Loucy (cell line): ENCODE measurements at regions not wholly inside any gene's neighbourhood (a gene's known extent, or its start where the extent isn't known, plus 50 kb on each side); places are given as distances from the start of the nearest gene placed in this dataset.

Source experiments
- EZH2phosphoT487 ChIP-seq: fragments of 200-600 bp; IDR thresholded peaks from 2 replicates; pipeline ENCODE4 v1.6.1; 2018; ENCODE audit warnings: antibody characterized with exemption, mild to moderate bottlenecking, moderate library complexity, borderline replicate concordance
- TF ChIP-seq, protein P1 (sequence below): fragments of 200-600 bp; sonication (generic); conservative IDR thresholded peaks from 2 replicates; pipeline ENCODE4 v1.5.1; 2014; ENCODE audit warnings: mild to moderate bottlenecking, antibody characterized with exemption, low read length

DNA sequence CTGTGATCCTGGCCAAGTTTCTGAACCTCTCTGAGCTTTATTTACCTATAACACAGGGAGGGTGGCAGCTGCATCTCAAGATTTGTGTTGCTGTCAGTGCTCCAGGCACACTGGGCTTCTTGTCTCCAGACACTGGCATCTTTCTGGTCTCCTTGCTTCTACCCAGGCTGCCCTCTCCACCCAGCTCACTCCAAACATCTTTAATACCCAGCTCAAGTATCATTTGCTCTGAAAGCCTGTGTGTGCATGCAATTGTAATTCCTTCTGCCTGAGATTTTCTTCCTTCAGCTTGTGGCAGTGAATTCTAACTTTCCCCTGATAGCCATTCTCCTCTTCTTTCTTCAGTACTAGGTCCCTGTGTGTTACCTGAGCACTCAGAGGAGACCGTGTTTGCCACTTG, 50.7 kb upstream of the USP7 start:
- TF ChIP-seq, protein P1, sequence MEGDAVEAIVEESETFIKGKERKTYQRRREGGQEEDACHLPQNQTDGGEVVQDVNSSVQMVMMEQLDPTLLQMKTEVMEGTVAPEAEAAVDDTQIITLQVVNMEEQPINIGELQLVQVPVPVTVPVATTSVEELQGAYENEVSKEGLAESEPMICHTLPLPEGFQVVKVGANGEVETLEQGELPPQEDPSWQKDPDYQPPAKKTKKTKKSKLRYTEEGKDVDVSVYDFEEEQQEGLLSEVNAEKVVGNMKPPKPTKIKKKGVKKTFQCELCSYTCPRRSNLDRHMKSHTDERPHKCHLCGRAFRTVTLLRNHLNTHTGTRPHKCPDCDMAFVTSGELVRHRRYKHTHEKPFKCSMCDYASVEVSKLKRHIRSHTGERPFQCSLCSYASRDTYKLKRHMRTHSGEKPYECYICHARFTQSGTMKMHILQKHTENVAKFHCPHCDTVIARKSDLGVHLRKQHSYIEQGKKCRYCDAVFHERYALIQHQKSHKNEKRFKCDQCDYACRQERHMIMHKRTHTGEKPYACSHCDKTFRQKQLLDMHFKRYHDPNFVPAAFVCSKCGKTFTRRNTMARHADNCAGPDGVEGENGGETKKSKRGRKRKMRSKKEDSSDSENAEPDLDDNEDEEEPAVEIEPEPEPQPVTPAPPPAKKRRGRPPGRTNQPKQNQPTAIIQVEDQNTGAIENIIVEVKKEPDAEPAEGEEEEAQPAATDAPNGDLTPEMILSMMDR = no peak
- no peak for TF ChIP-seq EZH2phosphoT487
